Upper lobe of right lung (tissue), 1 donor: ENCODE measurements at regions not wholly inside any gene's neighbourhood (a gene's known extent, or its start where the extent isn't known, plus 50 kb on each side); places are given as distances from the start of the nearest gene placed in this dataset.

Source experiments
- ATAC-seq: fragments of 200-7000 bp; cut with Tn5 transposase; one replicate; pipeline ENCODE4 v1.9.1; 2020; ENCODE audit warnings: mild to moderate bottlenecking, moderate library complexity
- DNase-seq: peaks from one replicate; pipeline ENCODE4 v3.0.0-alpha.2; 2020
- H3K27ac ChIP-seq: fragments of 200-600 bp; one replicate; pipeline ENCODE4 v1.8.0; 2022
- H3K27me3 ChIP-seq: fragments of 200-600 bp; one replicate; pipeline ENCODE4 v1.8.0; 2022; ENCODE audit warnings: mild to moderate bottlenecking
- H3K36me3 ChIP-seq: fragments of 200-600 bp; one replicate; pipeline ENCODE4 v1.8.0; 2022
- H3K4me1 ChIP-seq: fragments of 200-600 bp; one replicate; pipeline ENCODE4 v1.8.0; 2022
- H3K4me3 ChIP-seq: fragments of 200-600 bp; one replicate; pipeline ENCODE4 v1.8.0; 2022; ENCODE audit warnings: mild to moderate bottlenecking
- H3K9me3 ChIP-seq: fragments of 200-600 bp; one replicate; pipeline ENCODE4 v1.8.0; 2022
- CTCF ChIP-seq: fragments of 200-600 bp; IDR thresholded peaks from one replicate; pipeline ENCODE4 v1.8.0; 2022; ENCODE audit warnings: antibody characterized with exemption
- intact Hi-C: fragments of 100-400 bp; cut with DNase I; formaldehyde crosslinking; loops from one replicate; pipeline ENCODE4 v1.11.0; 2022
- donor health status: DM: no; HTN: yes; CAD: no; lungs with severe emphysema.

GRCh38 chr3:118626453-118626852, 408.2 kb downstream of the IGSF11 start:
- Histone ChIP-seq H3K9me3 (no peaks in the 10 kb centered on the region), H3K27ac (no peak overlapping the region), H3K27me3 (no peaks in the 10 kb centered on the region), H3K4me3 (no peak overlapping the region), H3K4me1 (no peaks in the 10 kb centered on the region), H3K36me3 (no peaks in the 10 kb centered on the region)
- intact Hi-C loops: no loop called here
- ATAC-seq (no peak), DNase-seq (no peak)
- TF ChIP-seq CTCF: no peak

GRCh38 chr3:118628704-118629341, 405.8 kb downstream of the IGSF11 start:
- Histone ChIP-seq H3K27me3 (no peaks in the 10 kb centered on the region), H3K36me3 (no peaks in the 10 kb centered on the region), H3K4me1 (no peaks in the 10 kb centered on the region), H3K9me3 (no peaks in the 10 kb centered on the region), H3K27ac (no peak overlapping the region), H3K4me3 (no peak overlapping the region)
- intact Hi-C loops: no loop called here
- peak; percentile 92 for ATAC-seq
- peak; percentile 69 for TF ChIP-seq CTCF
- no peak for DNase-seq

GRCh38 chr3:118629821-118630220, 404.8 kb downstream of the IGSF11 start:
- intact Hi-C loops: no loop called here
- no peaks in the 10 kb centered on the region for H3K4me1 ChIP-seq
- ATAC-seq: no peak

GRCh38 chr3:118635711-118636110, 398.9 kb downstream of the IGSF11 start:
- intact Hi-C loops: no loop called here
- ATAC-seq (no peak), DNase-seq (no peak)
- no peak overlapping the region for H3K4me3 ChIP-seq
- H3K27me3 ChIP-seq: peaks cover 11% of the 10 kb centered on the region
- no peak for TF ChIP-seq CTCF
- no peak overlapping the region for H3K27ac ChIP-seq
- H3K9me3 ChIP-seq: no peaks in the 10 kb centered on the region
- no peaks in the 10 kb centered on the region for H3K4me1 ChIP-seq
- H3K36me3 ChIP-seq: no peaks in the 10 kb centered on the region

More at GRCh38 chr3:118629821-118630220, 404.8 kb downstream of the IGSF11 start:
- TF ChIP-seq CTCF: no peak
- H3K4me3 ChIP-seq: no peak overlapping the region
- no peak overlapping the region for H3K27ac ChIP-seq
- DNase-seq: no peak
- no peaks in the 10 kb centered on the region for H3K9me3 ChIP-seq
- no peaks in the 10 kb centered on the region for H3K27me3 ChIP-seq
- H3K36me3 ChIP-seq: no peaks in the 10 kb centered on the region

GRCh38 chr3:118636841-118637240, 397.8 kb downstream of the IGSF11 start:
- peaks cover 11% of the 10 kb centered on the region for H3K27me3 ChIP-seq
- H3K27ac ChIP-seq: no peak overlapping the region
- ATAC-seq (no peak), DNase-seq (no peak)
- H3K4me3 ChIP-seq: no peak overlapping the region
- H3K36me3 ChIP-seq: no peaks in the 10 kb centered on the region
- intact Hi-C loops: no loop called here
- H3K4me1 ChIP-seq: no peaks in the 10 kb centered on the region
- no peaks in the 10 kb centered on the region for H3K9me3 ChIP-seq
- TF ChIP-seq CTCF: no peak

- Histone ChIP-seq H3K9me3 (no peaks in the 10 kb centered on the region), H3K4me1 (no peaks in the 10 kb centered on the region), H3K36me3 (no peaks in the 10 kb centered on the region), H3K27me3 (peaks cover 11% of the 10 kb centered on the region), H3K4me3 (no peak overlapping the region), H3K27ac (no peak overlapping the region)
- intact Hi-C loops: no loop called here
- DNase-seq (no peak), ATAC-seq (no peak)
- no peak for TF ChIP-seq CTCF
Measured at GRCh38 chr3:118637846-118638245, 396.8 kb downstream of the IGSF11 start.
